ENCODE measurements at regions not wholly inside any gene's neighbourhood (a gene's known extent, or its start where the extent isn't known, plus 50 kb on each side); places are given as distances from the start of the nearest gene placed in this dataset.

- DNase-seq (ENCODE audit: low read depth), result no peak
- TF ChIP-seq CTCF (IDR thresholded peaks at IDR 0.05; ENCODE audit: control insufficient read depth, extremely low read depth, insufficient read depth), result no peak
- no peak overlapping the region for H3K4me3 ChIP-seq (ENCODE audit: low read depth, low read length)
Measured at GRCh38 chr5:6266671-6267197, 111.6 kb downstream of the MED10 start.

GRCh38 chr5:6264394-6264793 lies 114.0 kb downstream of the MED10 start:
- no peak for DNase-seq (ENCODE audit: low read depth)
- H3K4me3 ChIP-seq (ENCODE audit: low read depth, low read length), result no peak overlapping the region
- no peak for TF ChIP-seq CTCF (IDR thresholded peaks at IDR 0.05; ENCODE audit: control insufficient read depth, extremely low read depth, insufficient read depth)

GRCh38 chr5:6262651-6263363 lies 115.5 kb downstream of the MED10 start:
- H3K4me3 ChIP-seq (ENCODE audit: low read depth, low read length), result no peak overlapping the region
- no peak for TF ChIP-seq CTCF (IDR thresholded peaks at IDR 0.05; ENCODE audit: control insufficient read depth, extremely low read depth, insufficient read depth)
- no peak for DNase-seq (ENCODE audit: low read depth)

DNA sequence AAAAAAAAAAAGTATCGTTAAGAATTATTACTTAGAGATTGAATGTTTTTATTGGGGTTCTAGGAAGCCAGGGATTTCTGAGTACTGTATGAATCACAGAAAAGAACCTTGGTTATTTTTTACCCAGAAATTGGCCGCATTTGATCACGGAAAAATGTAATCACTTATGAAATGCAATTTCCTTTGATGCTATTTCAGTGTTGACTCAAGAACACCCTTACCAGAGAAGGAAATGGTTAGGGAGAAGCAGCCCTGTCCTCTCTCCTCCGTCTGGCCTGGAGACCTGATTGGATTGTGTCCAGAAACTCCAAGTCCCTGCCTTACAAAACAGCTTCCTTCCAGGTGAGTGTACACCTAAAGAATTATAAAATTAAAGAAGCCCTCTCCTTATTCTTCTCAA lies 116.7 kb downstream of the MED10 start:
- TF ChIP-seq CTCF (IDR thresholded peaks at IDR 0.05; ENCODE audit: control insufficient read depth, extremely low read depth, insufficient read depth), result no peak
- DNase-seq (ENCODE audit: low read depth), result no peak
- no peak overlapping the region for H3K4me3 ChIP-seq (ENCODE audit: low read depth, low read length)

DNA sequence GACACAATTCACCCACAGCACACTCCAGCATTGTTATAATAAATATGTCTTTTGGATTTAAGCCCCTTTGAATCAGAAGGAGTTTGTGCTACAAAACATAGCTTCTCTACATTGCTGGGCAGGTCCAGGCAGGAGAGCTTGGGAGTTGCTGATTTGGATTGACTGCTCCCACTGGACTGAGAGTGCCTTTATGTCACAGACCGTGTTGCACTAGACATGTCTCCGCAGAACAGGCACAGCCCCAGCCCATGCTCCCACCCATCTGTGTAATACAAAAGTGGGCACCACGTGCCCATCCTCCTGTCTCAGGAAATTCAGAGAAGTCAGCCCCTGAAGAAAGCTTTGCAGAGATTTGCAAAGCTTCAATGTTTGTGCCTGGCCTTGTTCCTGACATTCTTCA lies 117.1 kb downstream of the MED10 start:
- no peak overlapping the region for H3K4me3 ChIP-seq (ENCODE audit: low read depth, low read length)
- no peak for TF ChIP-seq CTCF (IDR thresholded peaks at IDR 0.05; ENCODE audit: control insufficient read depth, extremely low read depth, insufficient read depth)
- no peak for DNase-seq (ENCODE audit: low read depth)

- TF ChIP-seq CTCF (IDR thresholded peaks at IDR 0.05; ENCODE audit: control insufficient read depth, extremely low read depth, insufficient read depth), result no peak
- no peak for DNase-seq (ENCODE audit: low read depth)
- H3K4me3 ChIP-seq (ENCODE audit: low read depth, low read length), result no peak overlapping the region
Measured at GRCh38 chr5:6260846-6261245, 117.5 kb downstream of the MED10 start.

GRCh38 chr5:6256901-6257300 lies 121.4 kb downstream of the MED10 start:
- no peak for TF ChIP-seq CTCF (IDR thresholded peaks at IDR 0.05; ENCODE audit: control insufficient read depth, extremely low read depth, insufficient read depth)
- no peak overlapping the region for H3K4me3 ChIP-seq (ENCODE audit: low read depth, low read length)
- no peak for DNase-seq (ENCODE audit: low read depth)
